Kidney (tissue), 13 donors: ENCODE measurements at regions not wholly inside any gene's neighbourhood (a gene's known extent, or its start where the extent isn't known, plus 50 kb on each side); places are given as distances from the start of the nearest gene placed in this dataset.
"Not testable (repeated sequence)": the region's sequence is repeated elsewhere in the genome, so short reads cannot be mapped to it uniquely, and the experiment has no call there.

ENCODE experiments used
- DNase-seq, 5 donors: peaks; one replicate each; pipeline ENCODE4 v3.0.0-alpha.2; 2013 to 2020
- FAIRE-seq: peaks from 2 replicates; lab custom pipeline; 2012; peaks lifted over from hg19 to GRCh38; lab: Jason Lieb, UNC
- H3K27ac ChIP-seq, 2 donors: one replicate each; pipeline ENCODE4 v1.7.0; 2013; ENCODE audit warnings: low read depth in 2 of 2, low read length in 2 of 2, inconsistent platforms in 1 of 2
- H3K27me3 ChIP-seq: one replicate; pipeline ENCODE4 v1.7.1; 2013; ENCODE audit warnings: low read length, inconsistent platforms; ENCODE audit not compliant: control insufficient read depth, insufficient read depth
- H3K36me3 ChIP-seq, 3 donors: one replicate each; pipeline versions ENCODE4 v1.7.0 to v1.7.1; 2013; ENCODE audit warnings: low read length in 3 of 3, control low read depth in 1 of 3, inconsistent platforms in 1 of 3; ENCODE audit not compliant: insufficient read depth in 3 of 3, control insufficient read depth in 2 of 3
- H3K4me1 ChIP-seq, 3 donors: one replicate each; pipeline versions ENCODE4 v1.7.0 to v1.7.1; 2013; ENCODE audit warnings: low read length in 3 of 3, inconsistent platforms in 1 of 3, low read depth in 1 of 3; ENCODE audit not compliant: control insufficient read depth in 2 of 3, insufficient read depth in 2 of 3
- H3K4me3 ChIP-seq, 3 donors: one replicate each; pipeline versions ENCODE4 v1.7.0 to v1.8.1; 2013; ENCODE audit warnings: low read length in 3 of 3, control low read depth in 1 of 3, inconsistent platforms in 1 of 3
- H3K9ac ChIP-seq, 3 donors: one replicate each; pipeline versions ENCODE4 v1.7.0 to v1.7.1; 2013; ENCODE audit warnings: low read length in 3 of 3, control low read depth in 1 of 3, inconsistent platforms in 1 of 3
- H3K9me3 ChIP-seq, 3 donors: one replicate each; pipeline versions ENCODE4 v1.7.0 to v1.7.1; 2013; ENCODE audit warnings: low read length in 3 of 3, control low read depth in 1 of 3, inconsistent platforms in 1 of 3; ENCODE audit not compliant: control insufficient read depth in 2 of 3, insufficient read depth in 1 of 3
- intact Hi-C: fragments of 100-400 bp; cut with DNase I; formaldehyde crosslinking; loops from one replicate; pipeline ENCODE4 v1.11.1; 2022
- TF ChIP-seq, protein P1 (sequence below): IDR thresholded peaks from 3 replicates; pipeline ENCODE4 v1.5.1; 2012; ENCODE audit warnings: mild to moderate bottlenecking, moderate library complexity, borderline replicate concordance; ENCODE audit not compliant: insufficient read depth; ENCODE audit errors: extremely low read depth
- donor health status: control.
- donor health status: control.
- donor health status: control.
- donor health status: control.
- donor health status: control.
- donor health status: DM: yes; HTN: yes; CAD: no.
- donor health status: Normal renal cell carcinoma (clear cell type).

GRCh38 chrY:16097325-16097724 is 1573.0 kb downstream of the NLGN4Y start:
- no peak for FAIRE-seq

DNA sequence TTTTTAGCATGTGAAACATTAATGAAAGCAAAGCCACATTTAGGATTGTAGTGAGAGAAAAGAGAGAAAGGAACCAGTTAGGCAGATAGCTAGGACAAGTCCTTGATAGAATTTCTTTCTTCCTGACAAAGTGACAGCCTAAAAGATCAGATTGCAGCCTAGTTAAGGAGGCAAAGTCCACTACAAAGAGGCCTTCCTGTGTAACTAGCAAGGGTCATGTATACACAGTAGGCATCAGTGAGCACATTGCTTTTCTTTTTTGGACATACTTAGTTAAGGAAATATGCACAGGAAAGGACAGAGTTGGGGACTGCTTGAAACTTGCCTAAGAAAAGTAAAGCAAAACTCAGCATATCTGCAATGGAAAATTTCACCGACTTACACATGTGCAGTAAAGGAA is 1577.5 kb downstream of the NLGN4Y start:
- Histone ChIP-seq H3K9ac (no peak overlapping the region), H3K9me3 (no peaks in the 10 kb centered on the region), H3K36me3 (no peaks in the 10 kb centered on the region), H3K27ac (no peak overlapping the region), H3K4me1 (no peaks in the 10 kb centered on the region), H3K4me3 (no peak overlapping the region), H3K27me3 (no peaks in the 10 kb centered on the region)
- TF ChIP-seq, protein P1, sequence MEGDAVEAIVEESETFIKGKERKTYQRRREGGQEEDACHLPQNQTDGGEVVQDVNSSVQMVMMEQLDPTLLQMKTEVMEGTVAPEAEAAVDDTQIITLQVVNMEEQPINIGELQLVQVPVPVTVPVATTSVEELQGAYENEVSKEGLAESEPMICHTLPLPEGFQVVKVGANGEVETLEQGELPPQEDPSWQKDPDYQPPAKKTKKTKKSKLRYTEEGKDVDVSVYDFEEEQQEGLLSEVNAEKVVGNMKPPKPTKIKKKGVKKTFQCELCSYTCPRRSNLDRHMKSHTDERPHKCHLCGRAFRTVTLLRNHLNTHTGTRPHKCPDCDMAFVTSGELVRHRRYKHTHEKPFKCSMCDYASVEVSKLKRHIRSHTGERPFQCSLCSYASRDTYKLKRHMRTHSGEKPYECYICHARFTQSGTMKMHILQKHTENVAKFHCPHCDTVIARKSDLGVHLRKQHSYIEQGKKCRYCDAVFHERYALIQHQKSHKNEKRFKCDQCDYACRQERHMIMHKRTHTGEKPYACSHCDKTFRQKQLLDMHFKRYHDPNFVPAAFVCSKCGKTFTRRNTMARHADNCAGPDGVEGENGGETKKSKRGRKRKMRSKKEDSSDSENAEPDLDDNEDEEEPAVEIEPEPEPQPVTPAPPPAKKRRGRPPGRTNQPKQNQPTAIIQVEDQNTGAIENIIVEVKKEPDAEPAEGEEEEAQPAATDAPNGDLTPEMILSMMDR = no peak
- no peak for FAIRE-seq
- intact Hi-C loops = no loop called here
- DNase-seq = peak in 1 of 5 donors; percentile 55

More at GRCh38 chrY:16097325-16097724, 1573.0 kb downstream of the NLGN4Y start:
- peak in 1 of 5 donors; percentile 24 for DNase-seq
- Histone ChIP-seq H3K9me3 (no peaks in the 10 kb centered on the region), H3K9ac (no peak overlapping the region), H3K4me3 (no peak overlapping the region), H3K36me3 (no peaks in the 10 kb centered on the region), H3K27ac (no peak overlapping the region), H3K27me3 (no peaks in the 10 kb centered on the region), H3K4me1 (no peaks in the 10 kb centered on the region)
- intact Hi-C loops = no loop called here
- TF ChIP-seq, protein P1 = no peak

DNA sequence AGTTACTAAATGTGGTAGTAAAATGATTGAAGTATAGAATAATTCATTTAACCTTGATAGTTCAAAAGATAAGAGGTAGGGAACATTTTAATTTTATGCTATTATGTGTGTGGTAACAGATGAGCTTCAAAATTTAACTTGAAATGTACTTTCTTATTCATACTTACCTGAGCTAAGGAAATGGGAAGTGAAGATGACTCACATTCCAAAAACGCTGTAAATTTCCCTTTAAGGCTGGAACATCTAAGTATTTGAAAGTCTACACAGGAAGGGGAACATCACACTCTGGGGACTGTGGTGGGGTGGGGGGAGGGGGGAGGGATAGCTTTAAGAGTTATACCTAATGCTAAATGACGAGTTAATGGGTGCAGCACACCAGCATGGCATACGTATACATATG is 1582.3 kb downstream of the NLGN4Y start:
- FAIRE-seq = no peak
- Histone ChIP-seq H3K27ac (no peak overlapping the region), H3K27me3 (no peaks in the 10 kb centered on the region), H3K4me3 (no peak overlapping the region), H3K9ac (no peak overlapping the region), H3K9me3 (no peaks in the 10 kb centered on the region), H3K4me1 (no peaks in the 10 kb centered on the region), H3K36me3 (no peaks in the 10 kb centered on the region)
- intact Hi-C loops = no loop called here
- DNase-seq = no peak
- TF ChIP-seq, protein P1 = no peak

DNA sequence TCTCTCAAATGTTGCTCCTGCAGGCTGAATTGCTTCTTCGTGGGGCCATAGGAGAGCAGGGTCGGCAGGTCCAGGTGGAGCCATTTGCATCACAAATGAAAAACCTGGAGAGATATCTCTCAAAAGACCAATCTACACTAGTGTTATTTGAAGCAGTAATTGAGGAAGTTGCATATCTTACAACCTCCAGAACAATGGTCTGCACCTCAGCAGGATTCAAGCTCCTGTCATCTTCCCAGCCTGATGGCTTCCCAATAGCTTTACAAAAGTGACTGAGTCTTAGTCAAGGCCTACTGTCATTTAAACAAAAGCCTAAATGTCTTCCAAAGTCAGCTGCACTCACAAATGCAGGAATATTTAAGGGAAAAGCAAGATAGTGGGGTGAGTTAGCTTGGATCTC is 1584.5 kb downstream of the NLGN4Y start:
- Histone ChIP-seq H3K9ac (no peak overlapping the region), H3K4me3 (no peak overlapping the region), H3K9me3 (no peaks in the 10 kb centered on the region), H3K4me1 (no peaks in the 10 kb centered on the region), H3K36me3 (no peaks in the 10 kb centered on the region), H3K27ac (no peak overlapping the region), H3K27me3 (no peaks in the 10 kb centered on the region)
- intact Hi-C loops = no loop called here
- DNase-seq (no peak), FAIRE-seq (no peak)
- TF ChIP-seq, protein P1 = no peak

DNA sequence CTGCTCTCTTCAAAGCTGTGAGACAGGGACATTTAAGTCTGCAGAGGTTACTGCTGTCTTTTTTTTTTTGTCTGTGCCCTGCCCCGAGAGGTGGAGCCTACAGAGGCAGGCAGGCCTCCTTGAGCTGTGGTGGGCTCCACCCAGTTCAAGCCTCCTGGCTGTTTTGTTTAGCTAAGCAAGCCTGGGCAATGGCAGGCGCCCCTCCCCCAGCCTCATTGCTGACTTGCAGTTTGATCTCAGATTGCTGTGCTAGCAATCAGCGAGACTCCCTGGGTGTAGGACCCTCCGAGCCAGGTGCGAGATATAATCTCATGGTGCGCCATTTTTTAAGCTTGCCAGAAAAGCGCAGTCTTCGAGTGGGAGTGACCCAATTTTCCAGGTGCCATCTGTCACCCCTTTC is 1595.8 kb downstream of the NLGN4Y start:
- H3K9ac ChIP-seq, H3K36me3 ChIP-seq, H3K4me1 ChIP-seq, H3K4me3 ChIP-seq, DNase-seq, H3K27ac ChIP-seq, H3K9me3 ChIP-seq, FAIRE-seq, H3K27me3 ChIP-seq, intact Hi-C loops: not testable (repeated sequence)
